Endothelial cell (in vitro differentiated cells): ENCODE measurements at regions not wholly inside any gene's neighbourhood (a gene's known extent, or its start where the extent isn't known, plus 50 kb on each side); places are given as distances from the start of the nearest gene placed in this dataset.

Experiments used
- DNase-seq: peaks from one replicate; pipeline ENCODE4 v3.0.0; 2021; ENCODE audit warnings: low spot score
- H3K27ac Mint-ChIP-seq: one replicate; pipeline ENCODE4 v1.8.0; 2021; ENCODE audit warnings: mixed read lengths, inconsistent platforms; ENCODE audit not compliant: unreplicated experiment
- H3K27me3 Mint-ChIP-seq: one replicate; pipeline ENCODE4 v1.8.0; 2021; ENCODE audit warnings: mild to moderate bottlenecking, moderate library complexity, mixed read lengths, inconsistent platforms; ENCODE audit not compliant: unreplicated experiment
- H3K36me3 Mint-ChIP-seq: one replicate; pipeline ENCODE4 v1.8.0; 2021; ENCODE audit warnings: mild to moderate bottlenecking, low read depth, mixed read lengths, inconsistent platforms; ENCODE audit not compliant: unreplicated experiment
- H3K4me1 Mint-ChIP-seq: one replicate; pipeline ENCODE4 v1.8.0; 2021; ENCODE audit warnings: mild to moderate bottlenecking, mixed read lengths, inconsistent platforms; ENCODE audit not compliant: unreplicated experiment
- H3K4me3 Mint-ChIP-seq: one replicate; pipeline ENCODE4 v1.8.0; 2021; ENCODE audit warnings: mild to moderate bottlenecking, mixed read lengths, inconsistent platforms; ENCODE audit not compliant: unreplicated experiment
- H3K9me3 Mint-ChIP-seq: one replicate; pipeline ENCODE4 v1.8.0; 2021; ENCODE audit warnings: mixed read lengths, inconsistent platforms; ENCODE audit not compliant: unreplicated experiment
- TF ChIP-seq, protein P1 (sequence below): fragments of 200-600 bp; sonication (generic); IDR thresholded peaks from one replicate; pipeline ENCODE4 v1.5.0; 2021; ENCODE audit warnings: antibody characterized with exemption; ENCODE audit not compliant: unreplicated experiment

DNA sequence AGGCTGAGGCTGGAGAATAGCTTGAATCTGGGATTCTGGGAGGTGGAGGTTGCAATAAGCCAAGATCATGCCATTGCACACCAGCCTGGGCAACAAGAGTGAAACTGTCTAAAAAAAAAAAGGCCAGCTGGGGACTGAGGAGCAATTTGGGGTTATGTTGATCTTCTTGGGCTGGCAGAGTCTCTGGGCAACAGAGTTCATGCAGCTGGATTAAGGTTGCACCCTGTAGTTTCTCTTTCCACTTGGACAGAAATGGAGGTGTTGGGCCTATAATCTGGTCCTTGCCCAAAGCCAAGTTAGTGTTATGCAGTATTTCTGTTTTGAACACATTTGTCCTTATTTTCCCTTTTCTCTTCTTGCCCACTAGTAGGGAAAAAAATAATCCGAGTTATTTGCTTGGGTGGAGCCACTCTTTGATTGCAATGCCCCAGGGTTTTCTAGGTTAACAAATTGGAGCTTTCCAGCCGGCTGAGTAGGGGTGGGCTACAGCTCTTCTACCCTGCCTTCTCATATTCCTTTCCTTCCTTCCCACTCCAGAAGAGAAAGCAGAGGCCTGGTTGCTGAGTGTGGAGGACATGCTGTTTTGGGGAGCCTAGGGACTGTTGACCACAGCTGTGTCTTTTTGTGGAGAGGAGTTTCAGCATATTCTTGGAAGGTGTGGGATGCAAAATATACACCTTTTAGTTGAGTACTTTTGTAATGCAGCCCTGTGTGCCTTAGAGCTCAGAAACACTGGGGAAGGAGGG lies 213.9 kb downstream of the SOX4 start:
- Mint-ChIP-seq H3K27ac (no peak overlapping the region), H3K4me1 (peaks cover 26% of the 10 kb centered on the region), H3K4me3 (no peak overlapping the region), H3K27me3 (peaks cover 3% of the 10 kb centered on the region), H3K9me3 (no peaks in the 10 kb centered on the region), H3K36me3 (peaks cover 13% of the 10 kb centered on the region)
- TF ChIP-seq, protein P1, sequence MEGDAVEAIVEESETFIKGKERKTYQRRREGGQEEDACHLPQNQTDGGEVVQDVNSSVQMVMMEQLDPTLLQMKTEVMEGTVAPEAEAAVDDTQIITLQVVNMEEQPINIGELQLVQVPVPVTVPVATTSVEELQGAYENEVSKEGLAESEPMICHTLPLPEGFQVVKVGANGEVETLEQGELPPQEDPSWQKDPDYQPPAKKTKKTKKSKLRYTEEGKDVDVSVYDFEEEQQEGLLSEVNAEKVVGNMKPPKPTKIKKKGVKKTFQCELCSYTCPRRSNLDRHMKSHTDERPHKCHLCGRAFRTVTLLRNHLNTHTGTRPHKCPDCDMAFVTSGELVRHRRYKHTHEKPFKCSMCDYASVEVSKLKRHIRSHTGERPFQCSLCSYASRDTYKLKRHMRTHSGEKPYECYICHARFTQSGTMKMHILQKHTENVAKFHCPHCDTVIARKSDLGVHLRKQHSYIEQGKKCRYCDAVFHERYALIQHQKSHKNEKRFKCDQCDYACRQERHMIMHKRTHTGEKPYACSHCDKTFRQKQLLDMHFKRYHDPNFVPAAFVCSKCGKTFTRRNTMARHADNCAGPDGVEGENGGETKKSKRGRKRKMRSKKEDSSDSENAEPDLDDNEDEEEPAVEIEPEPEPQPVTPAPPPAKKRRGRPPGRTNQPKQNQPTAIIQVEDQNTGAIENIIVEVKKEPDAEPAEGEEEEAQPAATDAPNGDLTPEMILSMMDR: no peak
- DNase-seq: no peak

GRCh38 chr6:21808045-21808470 lies 214.5 kb downstream of the SOX4 start:
- TF ChIP-seq, protein P1: no peak
- H3K36me3 Mint-ChIP-seq: peaks cover 15% of the 10 kb centered on the region
- no peaks in the 10 kb centered on the region for H3K9me3 Mint-ChIP-seq
- no peak overlapping the region for H3K4me3 Mint-ChIP-seq
- peaks cover 2% of the 10 kb centered on the region for H3K27me3 Mint-ChIP-seq
- DNase-seq: no peak
- peaks cover 26% of the 10 kb centered on the region for H3K4me1 Mint-ChIP-seq
- H3K27ac Mint-ChIP-seq: no peak overlapping the region

- no peak for DNase-seq
- no peak overlapping the region for H3K4me3 Mint-ChIP-seq
- peaks cover 18% of the 10 kb centered on the region for H3K36me3 Mint-ChIP-seq
- peaks cover 3% of the 10 kb centered on the region for H3K27me3 Mint-ChIP-seq
- H3K4me1 Mint-ChIP-seq: peaks cover 29% of the 10 kb centered on the region
- TF ChIP-seq, protein P1: no peak
- H3K9me3 Mint-ChIP-seq: no peaks in the 10 kb centered on the region
- no peak overlapping the region for H3K27ac Mint-ChIP-seq
Observed at GRCh38 chr6:21808551-21809242, 215.1 kb downstream of the SOX4 start.

DNA sequence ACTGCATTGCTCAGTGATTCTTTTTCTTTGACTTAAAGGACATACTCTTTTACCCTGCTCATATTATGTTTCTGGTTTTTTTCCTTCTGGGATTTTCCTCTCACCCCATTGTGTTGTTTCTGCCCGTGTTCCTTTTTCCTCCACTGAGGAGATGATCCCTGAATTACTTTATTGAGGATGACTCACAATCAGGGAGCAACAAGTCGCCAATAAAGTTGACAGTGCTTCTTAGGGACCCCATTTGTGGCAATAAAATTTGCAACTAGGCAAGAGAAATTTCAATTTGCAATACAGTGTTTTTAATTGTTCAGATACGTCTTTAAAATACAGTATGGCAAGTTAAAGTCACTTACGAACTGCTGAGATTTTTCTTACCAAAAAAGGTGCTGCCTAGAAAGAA lies 217.9 kb downstream of the SOX4 start:
- Mint-ChIP-seq H3K36me3 (peaks cover 18% of the 10 kb centered on the region), H3K4me3 (no peak overlapping the region), H3K4me1 (peaks cover 26% of the 10 kb centered on the region), H3K27ac (no peak overlapping the region), H3K9me3 (no peaks in the 10 kb centered on the region), H3K27me3 (peaks cover 3% of the 10 kb centered on the region)
- DNase-seq: no peak
- TF ChIP-seq, protein P1: no peak

- no peak overlapping the region for H3K27ac Mint-ChIP-seq
- H3K4me1 Mint-ChIP-seq: peaks cover 11% of the 10 kb centered on the region
- H3K27me3 Mint-ChIP-seq: peaks cover 3% of the 10 kb centered on the region
- H3K36me3 Mint-ChIP-seq: peaks cover 13% of the 10 kb centered on the region
- TF ChIP-seq, protein P1: no peak
- no peak for DNase-seq
- H3K4me3 Mint-ChIP-seq: peak overlapping the region; percentile 39
- H3K9me3 Mint-ChIP-seq: no peaks in the 10 kb centered on the region
Observed at GRCh38 chr6:21816231-21816630, 222.7 kb downstream of the SOX4 start.
